T-helper 1 cell (primary cell): ENCODE measurements at regions not wholly inside any gene's neighbourhood (a gene's known extent, or its start where the extent isn't known, plus 50 kb on each side); places are given as distances from the start of the nearest gene placed in this dataset.
"Not testable (repeated sequence)": the region's sequence is repeated elsewhere in the genome, so short reads cannot be mapped to it uniquely, and the experiment has no call there.

Source experiments
- DNase-seq, 5 donors: peaks; one replicate each; pipeline ENCODE4 v3.0.0-alpha.2; 2012 to 2020

- no peak for DNase-seq
Observed at GRCh38 chr19:27972291-27973040, 1240.5 kb downstream of the UQCRFS1 start.

- no peak for DNase-seq
Observed at GRCh38 chr19:27971869-27972268, 1241.1 kb downstream of the UQCRFS1 start.

DNA sequence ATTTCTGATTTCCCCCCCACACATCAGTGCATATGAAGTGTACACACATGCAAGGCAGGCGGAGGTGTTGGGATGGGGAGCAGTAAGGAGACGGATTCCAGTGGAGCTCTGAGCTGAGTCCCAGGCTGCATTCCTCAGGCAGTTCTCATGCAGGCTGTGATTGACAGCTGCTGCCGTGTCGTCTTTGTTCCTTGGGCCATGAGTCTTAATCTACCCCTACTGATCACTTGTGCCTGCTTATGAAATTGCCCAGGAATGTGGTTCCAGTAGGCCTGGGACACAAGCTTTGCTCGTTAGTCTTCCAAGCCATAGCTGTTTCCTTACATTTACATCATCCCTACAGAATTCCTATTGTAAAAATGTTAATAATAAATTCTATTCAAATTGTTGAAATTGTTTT, 1241.9 kb downstream of the UQCRFS1 start:
- no peak for DNase-seq

DNA sequence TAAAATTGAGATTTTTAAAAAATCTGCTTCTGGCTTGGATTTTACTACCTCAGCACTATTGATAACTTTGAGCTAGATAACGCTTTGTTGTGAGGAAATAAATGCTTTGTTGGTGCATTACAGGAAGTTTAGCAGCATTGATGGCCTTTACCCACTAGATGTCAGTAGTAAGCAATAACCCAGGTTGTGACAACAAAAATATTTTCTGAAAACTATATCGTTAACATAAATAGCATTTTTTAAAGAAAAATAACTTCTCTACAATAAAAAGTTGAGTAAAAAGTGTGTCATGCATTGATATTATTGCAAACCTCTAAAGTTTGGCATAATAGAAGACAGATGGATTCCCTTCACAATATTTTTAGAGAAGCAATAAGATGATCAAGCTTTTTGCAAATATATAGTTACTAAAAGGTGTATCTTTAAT, 1246.5 kb downstream of the UQCRFS1 start:
- no peak for DNase-seq

DNA sequence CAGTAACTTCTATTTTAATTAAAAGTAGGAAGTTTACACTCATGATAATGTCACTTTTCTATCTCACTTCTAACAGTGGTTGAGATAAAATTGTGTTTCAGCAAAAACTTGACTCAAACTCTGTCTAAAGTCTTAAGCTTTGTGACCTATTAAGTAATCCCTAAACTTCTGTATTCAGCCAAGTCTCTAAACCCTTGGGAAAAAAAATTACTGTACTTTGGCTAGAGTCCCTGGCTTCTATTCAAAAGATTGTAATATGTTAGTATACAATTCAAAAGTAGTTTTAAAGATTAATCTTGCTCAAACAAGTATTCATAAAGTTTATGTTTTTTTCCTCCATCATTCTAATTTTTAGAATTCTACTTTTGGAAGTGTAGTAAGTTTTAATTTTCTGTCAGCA, 1248.8 kb downstream of the UQCRFS1 start:
- DNase-seq: no peak

DNA sequence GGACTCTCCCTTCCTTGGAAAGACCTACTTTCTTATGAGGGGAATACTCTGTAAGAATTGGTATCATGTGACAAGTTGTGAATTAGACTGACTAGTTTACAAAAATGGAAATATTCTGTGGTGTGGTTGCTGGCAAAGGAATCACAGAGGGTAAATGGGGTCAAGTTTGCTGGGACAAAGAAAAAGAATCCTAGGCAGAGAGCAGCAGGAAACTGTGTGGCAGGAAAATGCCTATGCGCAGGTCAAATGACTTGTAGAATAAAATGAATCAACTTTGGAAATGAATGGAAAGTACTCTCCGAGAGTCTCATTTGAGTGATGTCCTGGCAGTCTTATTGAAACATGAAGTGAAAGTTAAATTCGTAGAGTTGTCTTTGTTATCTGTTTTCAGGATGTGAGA, 1250.7 kb downstream of the UQCRFS1 start:
- DNase-seq: no peak

- DNase-seq: no peak
Observed at GRCh38 chr19:27955485-27956480, 1257.2 kb downstream of the UQCRFS1 start.

GRCh38 chr19:27942607-27943006, 1270.3 kb downstream of the UQCRFS1 start:
- not testable (repeated sequence) for DNase-seq

DNA sequence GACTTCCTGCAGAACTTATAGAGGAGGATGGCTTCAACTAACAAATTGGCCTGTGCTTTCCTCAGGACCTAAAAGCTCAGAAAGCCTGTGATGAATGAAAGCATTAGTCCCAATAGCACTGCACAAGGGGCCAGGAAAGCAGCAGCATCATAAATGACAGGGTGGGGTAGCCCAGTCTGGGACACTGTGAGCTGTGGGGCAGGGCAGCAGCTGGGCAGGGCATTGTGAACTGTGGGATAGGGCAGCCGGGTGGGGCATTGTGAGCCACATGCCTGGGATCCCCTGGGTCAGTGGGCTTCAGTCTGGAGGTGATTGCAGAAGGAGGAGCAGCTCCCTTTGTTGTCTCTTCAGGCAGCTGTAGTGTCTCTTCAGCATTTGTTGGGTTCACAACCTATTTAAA, 1276.8 kb downstream of the UQCRFS1 start:
- DNase-seq: no peak

GRCh38 chr19:27935669-27936068, 1277.3 kb downstream of the UQCRFS1 start:
- no peak for DNase-seq

- no peak for DNase-seq
Observed at GRCh38 chr19:27929399-27929798, 1283.6 kb downstream of the UQCRFS1 start.

- no peak for DNase-seq
Observed at GRCh38 chr19:27925202-27925601, 1287.7 kb downstream of the UQCRFS1 start.

- DNase-seq: no peak
Observed at GRCh38 chr19:27922970-27923369, 1290.0 kb downstream of the UQCRFS1 start.

GRCh38 chr19:27920774-27921173, 1292.2 kb downstream of the UQCRFS1 start:
- DNase-seq: no peak

DNA sequence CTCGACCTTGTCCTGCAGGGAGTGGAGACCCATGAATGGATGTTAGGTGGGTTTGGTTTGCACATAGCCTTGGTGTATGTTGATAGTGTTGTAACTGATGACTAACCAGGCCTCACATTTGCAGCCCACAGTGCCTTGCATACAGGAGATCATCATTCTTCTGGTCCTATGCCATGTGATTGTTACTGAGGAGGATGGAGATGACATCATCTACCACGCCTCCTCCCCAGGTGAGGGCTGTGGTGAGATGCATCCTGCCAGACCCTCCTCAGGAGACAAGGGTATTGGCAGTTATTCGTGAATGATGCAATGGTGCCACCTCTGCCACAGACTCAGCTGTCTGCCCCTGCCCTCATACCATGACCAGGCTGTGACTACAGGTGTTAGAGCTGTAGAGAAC, 1294.1 kb downstream of the UQCRFS1 start:
- no peak for DNase-seq

DNA sequence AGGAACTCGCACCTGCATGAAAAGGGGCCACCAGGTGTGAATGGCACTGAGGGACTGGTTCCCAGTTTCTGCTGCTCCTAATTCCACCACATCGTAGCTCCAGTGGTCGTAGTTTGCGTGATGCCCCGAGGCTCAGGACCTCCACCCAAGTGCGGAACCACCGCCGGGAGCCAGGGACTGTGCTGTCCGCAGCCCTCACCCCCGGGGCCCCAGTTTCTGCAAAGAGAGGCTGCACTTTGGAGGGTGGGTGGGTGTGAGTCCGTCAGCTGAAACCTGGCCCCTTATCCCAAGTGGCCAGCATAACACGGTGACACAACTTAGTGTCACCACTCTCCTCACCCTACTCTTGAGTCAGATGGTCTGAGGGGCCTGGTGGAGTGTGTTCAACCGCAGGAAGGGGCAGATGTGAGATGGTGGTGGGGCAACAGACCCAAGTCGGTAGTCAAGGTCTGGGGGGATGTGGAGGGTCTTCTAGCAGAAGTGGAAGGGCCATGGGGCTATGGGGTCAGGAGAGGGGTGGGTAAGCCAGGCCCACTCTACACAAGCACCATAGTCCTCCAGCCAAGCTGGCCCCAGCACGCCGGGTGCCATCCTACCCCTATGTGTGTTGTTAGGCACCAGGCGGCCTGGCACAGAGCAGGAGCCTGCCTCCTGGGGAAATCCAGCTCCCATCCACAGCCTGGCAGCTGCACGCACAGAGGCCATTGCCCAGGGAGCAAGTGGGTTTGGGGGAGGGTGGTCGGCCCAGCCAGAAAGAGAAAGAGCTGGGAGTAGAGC, 1301.6 kb downstream of the UQCRFS1 start:
- no peak for DNase-seq

DNA sequence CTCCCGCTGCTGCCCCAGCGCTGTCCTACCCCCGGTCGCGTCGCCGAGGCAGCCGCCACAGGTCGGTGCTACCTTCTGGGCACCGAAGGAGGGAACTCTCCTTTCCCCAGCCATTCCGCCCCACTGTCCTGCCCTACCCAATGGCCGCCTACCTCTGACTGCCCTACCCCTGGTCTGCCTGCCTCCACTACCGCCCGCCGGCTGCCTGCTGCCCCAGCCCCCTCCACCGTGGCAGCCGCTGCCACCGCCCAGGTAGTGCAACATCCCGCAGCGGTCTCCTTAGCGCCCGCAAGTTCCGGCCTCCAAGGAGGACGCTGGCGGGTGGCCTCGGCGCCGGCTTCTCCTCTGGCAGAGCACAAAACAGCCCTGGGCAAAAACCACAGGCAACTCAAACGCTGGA, 1303.1 kb downstream of the UQCRFS1 start:
- DNase-seq: no peak

- no peak for DNase-seq
Observed at GRCh38 chr19:27909185-27909840, 1303.6 kb downstream of the UQCRFS1 start.

DNA sequence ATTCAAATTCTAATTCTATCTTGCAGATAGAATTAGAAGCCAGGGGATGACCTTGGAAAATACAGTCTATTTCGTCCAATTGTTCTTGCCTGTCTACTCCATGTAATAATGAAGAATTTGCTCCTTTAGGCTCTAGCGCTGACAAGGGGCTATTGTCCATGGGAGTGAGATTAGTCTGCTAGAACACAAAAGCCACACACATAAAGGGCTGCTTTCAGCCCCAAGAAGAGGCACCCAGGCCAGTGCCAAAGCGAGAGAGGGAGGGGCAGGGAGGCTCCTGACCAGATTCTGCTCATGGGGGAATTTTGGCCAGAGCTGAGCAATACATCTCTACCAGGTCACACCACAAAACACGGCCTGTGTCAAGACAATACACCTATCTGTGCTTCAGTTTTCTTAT, 1306.9 kb downstream of the UQCRFS1 start:
- DNase-seq: no peak

DNA sequence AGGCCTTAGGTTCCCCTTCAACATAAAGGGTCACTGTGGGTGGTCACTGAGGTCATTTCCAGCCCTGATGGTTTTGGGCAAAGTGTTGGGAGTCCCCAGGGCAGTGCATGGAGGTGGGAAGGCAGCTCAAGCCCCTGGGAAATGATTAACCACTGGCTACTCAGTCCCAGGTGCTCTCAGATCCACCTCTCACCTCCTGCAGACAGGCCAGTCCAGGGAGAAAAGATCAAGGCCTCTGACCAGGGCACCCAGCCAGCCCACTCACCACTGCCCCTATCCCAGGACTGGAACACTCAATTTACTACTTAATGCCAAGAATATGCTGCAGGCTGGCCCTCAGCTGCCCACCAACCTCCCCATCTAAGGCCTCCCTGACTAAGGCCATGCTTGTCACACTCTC, 1307.9 kb downstream of the UQCRFS1 start:
- DNase-seq: no peak

GRCh38 chr19:27901078-27901477, 1311.9 kb downstream of the UQCRFS1 start:
- DNase-seq: no peak

DNA sequence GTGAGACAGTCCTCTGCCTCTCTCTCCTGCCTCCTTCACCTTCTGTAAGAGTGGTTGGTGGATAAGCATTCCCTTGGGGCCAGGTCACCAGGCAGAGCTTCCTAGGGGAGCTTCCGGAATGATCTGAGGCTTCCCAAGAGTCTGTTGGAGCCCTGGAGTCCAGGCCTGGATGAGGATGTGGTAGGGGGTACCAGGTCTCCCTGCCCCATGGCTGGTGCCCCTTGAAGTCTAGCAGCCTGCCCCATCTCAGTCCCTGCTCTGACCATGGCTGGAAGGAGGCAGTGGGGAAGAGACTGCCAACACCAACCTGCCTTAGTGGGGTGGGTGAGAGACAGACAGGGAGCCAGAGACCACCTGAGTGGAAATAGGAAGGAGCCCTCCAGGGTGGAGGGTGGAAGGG, 1316.9 kb downstream of the UQCRFS1 start:
- no peak for DNase-seq
